H9 (cell line): ENCODE measurements at regions not wholly inside any gene's neighbourhood (a gene's known extent, or its start where the extent isn't known, plus 50 kb on each side); places are given as distances from the start of the nearest gene placed in this dataset.

ENCODE experiments used
- DNase-seq: peaks from one replicate; pipeline ENCODE4 v3.0.0-alpha.2; 2017
- H2AFZ ChIP-seq: one replicate; pipeline ENCODE4 v1.6.1; 2013; ENCODE audit warnings: mild to moderate bottlenecking, low read length, control low read depth, moderate library complexity
- H2AK5ac ChIP-seq: 2 replicates; pipeline ENCODE4 v1.6.1; 2013; ENCODE audit warnings: low read length, control low read depth, mixed read lengths; ENCODE audit not compliant: insufficient read length
- H2BK120ac ChIP-seq: one replicate; pipeline ENCODE4 v1.6.1; 2013; ENCODE audit warnings: low read depth, mild to moderate bottlenecking, low read length, control low read depth, inconsistent platforms; ENCODE audit not compliant: poor library complexity, severe bottlenecking
- H2BK12ac ChIP-seq: 2 replicates; pipeline ENCODE4 v1.6.1; 2013; ENCODE audit warnings: low read length, control low read depth, mixed read lengths, low read depth; ENCODE audit not compliant: insufficient read length
- H2BK15ac ChIP-seq: 2 replicates; pipeline ENCODE4 v1.6.1; 2013; ENCODE audit warnings: low read depth, low read length, control low read depth
- H2BK20ac ChIP-seq: one replicate; pipeline ENCODE4 v1.6.1; 2013; ENCODE audit warnings: low read depth, mild to moderate bottlenecking, low read length, control low read depth, inconsistent platforms; ENCODE audit not compliant: poor library complexity, severe bottlenecking
- H2BK5ac ChIP-seq: 2 replicates; pipeline ENCODE4 v1.6.1; 2013; ENCODE audit warnings: low read length, control low read depth, mixed read lengths; ENCODE audit not compliant: insufficient read length
- H3K14ac ChIP-seq: 2 replicates; pipeline ENCODE4 v1.6.1; 2013; ENCODE audit warnings: low read length, control low read depth; ENCODE audit not compliant: insufficient read depth
- H3K18ac ChIP-seq: 2 replicates; pipeline ENCODE4 v1.6.1; 2013; ENCODE audit warnings: low read depth, mild to moderate bottlenecking, mixed read lengths, low read length, control low read depth; ENCODE audit not compliant: insufficient read length
- H3K23ac ChIP-seq: 2 replicates; pipeline ENCODE4 v1.6.1; 2013; ENCODE audit warnings: low read length, control low read depth, mixed read lengths, low read depth; ENCODE audit not compliant: insufficient read length
- H3K23me2 ChIP-seq: 2 replicates; pipeline ENCODE4 v1.6.1; 2013; ENCODE audit warnings: low read depth, mild to moderate bottlenecking, mixed read lengths, low read length, control low read depth; ENCODE audit not compliant: insufficient read length, poor library complexity, severe bottlenecking
- H3K27ac ChIP-seq: 2 replicates; pipeline ENCODE4 v1.5.1; 2013; ENCODE audit warnings: low read length, control low read depth, mixed read lengths, low read depth; ENCODE audit not compliant: insufficient read length
- H3K27me3 ChIP-seq: 2 replicates; pipeline ENCODE4 v1.6.1; 2013; ENCODE audit warnings: low read length, control low read depth, inconsistent platforms; ENCODE audit not compliant: insufficient read depth
- H3K4ac ChIP-seq: 2 replicates; pipeline ENCODE4 v1.6.1; 2013; ENCODE audit warnings: low read depth, mild to moderate bottlenecking, control low read depth, inconsistent platforms, low read length, moderate library complexity
- H3K4me1 ChIP-seq: 2 replicates; pipeline ENCODE4 v1.6.1; 2013; ENCODE audit warnings: low read length, control low read depth, inconsistent platforms; ENCODE audit not compliant: insufficient read depth
- H3K4me2 ChIP-seq: 2 replicates; pipeline ENCODE4 v1.6.1; 2013; ENCODE audit warnings: low read length, control low read depth, mixed read lengths; ENCODE audit not compliant: insufficient read length, insufficient read depth
- H3K56ac ChIP-seq: 2 replicates; pipeline ENCODE4 v1.6.1; 2013; ENCODE audit warnings: low read depth, mild to moderate bottlenecking, mixed read lengths, low read length, control low read depth; ENCODE audit not compliant: insufficient read length
- H3K79me1 ChIP-seq: 2 replicates; pipeline ENCODE4 v1.6.1; 2013; ENCODE audit warnings: low read depth, mild to moderate bottlenecking, moderate library complexity, low read length, control low read depth, inconsistent platforms; ENCODE audit not compliant: insufficient read depth, poor library complexity, severe bottlenecking
- H3K79me2 ChIP-seq: 2 replicates; pipeline ENCODE4 v1.6.1; 2013; ENCODE audit warnings: low read length, control low read depth, inconsistent platforms; ENCODE audit not compliant: insufficient read depth
- H3K9ac ChIP-seq: 2 replicates; pipeline ENCODE4 v1.6.1; 2013; ENCODE audit warnings: low read length, control low read depth, mixed read lengths; ENCODE audit not compliant: insufficient read length; ENCODE audit errors: extremely low read depth
- H3K9me3 ChIP-seq: one replicate; pipeline ENCODE4 v1.6.1; 2013; ENCODE audit warnings: low read depth, low read length, inconsistent platforms; ENCODE audit not compliant: control insufficient read depth
- H3T11ph ChIP-seq: one replicate; pipeline ENCODE4 v1.6.1; 2013; ENCODE audit warnings: mild to moderate bottlenecking, low read length, control low read depth, inconsistent platforms
- H4K20me1 ChIP-seq: one replicate; pipeline ENCODE4 v1.6.1; 2013; ENCODE audit not compliant: control insufficient read depth, insufficient read length, insufficient read depth
- H4K5ac ChIP-seq: 2 replicates; pipeline ENCODE4 v1.6.1; 2013; ENCODE audit warnings: low read depth, mild to moderate bottlenecking, mixed read lengths, low read length, control low read depth; ENCODE audit not compliant: insufficient read length
- H4K8ac ChIP-seq: replicated peaks from 2 replicates; pipeline ENCODE4 v1.6.1; 2013; ENCODE audit warnings: low read length, control low read depth, mixed read lengths, low read depth; ENCODE audit not compliant: insufficient read length
- H4K91ac ChIP-seq: 2 replicates; pipeline ENCODE4 v1.6.1; 2013; ENCODE audit warnings: low read depth, mild to moderate bottlenecking, moderate library complexity, mixed read lengths, low read length, control low read depth; ENCODE audit not compliant: insufficient read length
- H3K27ac Mint-ChIP-seq, 3 experiments: 2 replicates in 2 of 3; 3 replicates in 1 of 3; pipeline ENCODE4 v1.8.0; 2020 to 2021; ENCODE audit warnings: mixed read lengths in 3 of 3, mild to moderate bottlenecking in 1 of 3, moderate library complexity in 1 of 3
- H3K27me3 Mint-ChIP-seq: 2 replicates; pipeline ENCODE4 v1.8.0; 2021; ENCODE audit warnings: low read depth, mild to moderate bottlenecking, moderate library complexity, mixed read lengths
- H3K36me3 Mint-ChIP-seq, 3 experiments: 2 replicates in 2 of 3; 3 replicates in 1 of 3; pipeline ENCODE4 v1.8.0; 2020 to 2021; ENCODE audit warnings: low read depth in 3 of 3, mixed read lengths in 3 of 3; ENCODE audit not compliant: insufficient read depth in 1 of 3
- H3K4me1 Mint-ChIP-seq, 2 experiments: 2 replicates each; pipeline ENCODE4 v1.8.0; 2020; ENCODE audit warnings: mixed read lengths in 2 of 2
- H3K4me3 Mint-ChIP-seq, 2 experiments: 2 replicates in 1 of 2; 3 replicates in 1 of 2; pipeline ENCODE4 v1.8.0; 2020 to 2021; ENCODE audit warnings: mild to moderate bottlenecking in 2 of 2, mixed read lengths in 2 of 2, moderate library complexity in 1 of 2
- H3K9me3 Mint-ChIP-seq, 2 experiments: 2 replicates in 1 of 2; 3 replicates in 1 of 2; pipeline ENCODE4 v1.8.0; 2020; ENCODE audit warnings: mild to moderate bottlenecking in 2 of 2, mixed read lengths in 2 of 2, moderate library complexity in 1 of 2
- CTCF ChIP-seq: fragments of 200-600 bp; sonication (generic); conservative IDR thresholded peaks from 3 replicates; pipeline ENCODE4 v1.8.0; 2021; ENCODE audit warnings: antibody characterized with exemption, mild to moderate bottlenecking
- WGBS: extraction: QIAGEN DNeasy Blood & Tissue Kit; methylation state at CpG from one replicate; pipeline ENCODE4 v1.1.7; 2013; ENCODE audit warnings: missing lambda C conversion rate, low lambda C conversion rate, mixed read lengths; ENCODE audit not compliant: insufficient read length; ENCODE audit errors: extremely low coverage; 5-methylcytosine and 5-hydroxymethylcytosine counted together

- WGBS = no CpG with 5 or more reads among the region's 3 CpGs
- Mint-ChIP-seq H3K4me3 (no peak overlapping the region), H3K9me3 (no peaks in the 10 kb centered on the region), H3K4me1 (peaks cover 2 to 3% of the 10 kb centered on the region in 2 experiments; a peak in 2 of 4 replicates), H3K27me3 (no peaks in the 10 kb centered on the region), H3K36me3 (no peaks in the 10 kb centered on the region), H3K27ac (no peak overlapping the region)
- Histone ChIP-seq H3K9ac (no peak overlapping the region), H3K9me3 (no peaks in the 10 kb centered on the region), H2BK20ac (no peak overlapping the region), H4K5ac (no peak overlapping the region), H3K23me2 (no peaks in the 10 kb centered on the region), H3T11ph (no peak overlapping the region), H2BK15ac (no peak overlapping the region), H3K14ac (no peak overlapping the region), H3K4me2 (no peak overlapping the region), H2AFZ (no peak overlapping the region), H4K91ac (no peak overlapping the region), H3K23ac (no peak overlapping the region), H2BK5ac (no peak overlapping the region), H3K18ac (no peak overlapping the region), H3K79me1 (no peaks in the 10 kb centered on the region), H2BK12ac (no peak overlapping the region), H3K27ac (no peak overlapping the region), H2BK120ac (no peak overlapping the region), H3K27me3 (no peaks in the 10 kb centered on the region), H3K56ac (no peak overlapping the region), H4K8ac (no peak overlapping the region), H3K4ac (no peak overlapping the region), H4K20me1 (no peaks in the 10 kb centered on the region), H3K79me2 (no peaks in the 10 kb centered on the region), H2AK5ac (no peak overlapping the region), H3K4me1 (no peaks in the 10 kb centered on the region)
- no peak for DNase-seq
- no peak for TF ChIP-seq CTCF
Observed at GRCh38 chr1:177569476-177569875, 398.7 kb downstream of the BRINP2 start.
